ENCODE measurements at regions not wholly inside any gene's neighbourhood (a gene's known extent, or its start where the extent isn't known, plus 50 kb on each side); places are given as distances from the start of the nearest gene placed in this dataset.
A peak's percentile ranks its signal among the peaks of the same experiment; 100 is the strongest.

DNA sequence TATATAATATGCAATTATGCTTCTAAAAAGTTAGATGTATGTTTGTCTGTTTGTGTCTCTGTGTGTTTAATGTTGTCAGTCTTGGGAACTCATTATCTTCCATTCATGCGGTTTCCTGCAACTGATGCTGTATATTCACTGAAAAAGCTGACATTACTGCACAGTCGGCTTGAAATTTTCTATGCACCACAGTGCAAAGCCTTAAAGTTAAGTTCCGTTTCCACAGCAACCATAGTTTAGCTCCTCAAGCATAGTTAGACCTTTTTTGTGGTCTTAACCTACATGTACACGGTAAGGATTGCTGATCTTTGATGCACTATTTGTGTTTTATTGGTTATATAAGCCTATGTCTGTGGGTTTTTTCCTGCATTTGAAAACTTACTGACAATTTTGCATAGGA lies 309.4 kb downstream of the KCNC2 start:
- ChIA-PET CTCF (no interaction called here), POLR2A (no interaction called here)
- Mint-ChIP-seq H3K4me3 (no peak overlapping the region), H3K9me3 (no peaks in the 10 kb centered on the region), H3K4me1 (ENCODE audit: low read depth) (peaks cover 23% of the 10 kb centered on the region), H3K36me3 (ENCODE audit: low read depth) (no peaks in the 10 kb centered on the region), H3K27me3 (no peaks in the 10 kb centered on the region), H3K27ac (peak overlapping the region; percentile 12)
- H3K27ac ChIP-seq (ENCODE audit: low read depth in 1 of 2, low read length in 2 of 2), result no peak overlapping the region
- H3K4me1 ChIP-seq (ENCODE audit: insufficient read depth, low read length), result no peaks in the 10 kb centered on the region
- DNase-seq, result peak in 3 of 14 experiments; percentile 60 to 63 (median 60)
- H3K27me3 ChIP-seq (ENCODE audit: control insufficient read depth in 1 of 2, insufficient read depth in 2 of 2, low read length in 2 of 2), result no peaks in the 10 kb centered on the region
- H3K4me3 ChIP-seq (ENCODE audit: low read length), result no peak overlapping the region
- no peaks in the 10 kb centered on the region for H3K36me3 ChIP-seq (ENCODE audit: insufficient read depth, low read length)
- peak; percentile 87 for ATAC-seq (ENCODE audit: poor library complexity)
- H3K9me3 ChIP-seq (ENCODE audit: control insufficient read depth in 1 of 2, insufficient read depth in 1 of 2, low read length in 2 of 2), result no peaks in the 10 kb centered on the region
- intact Hi-C loops (cut with DNase I, micrococcal nuclease), result no loop called here
- TF ChIP-seq, protein P1, sequence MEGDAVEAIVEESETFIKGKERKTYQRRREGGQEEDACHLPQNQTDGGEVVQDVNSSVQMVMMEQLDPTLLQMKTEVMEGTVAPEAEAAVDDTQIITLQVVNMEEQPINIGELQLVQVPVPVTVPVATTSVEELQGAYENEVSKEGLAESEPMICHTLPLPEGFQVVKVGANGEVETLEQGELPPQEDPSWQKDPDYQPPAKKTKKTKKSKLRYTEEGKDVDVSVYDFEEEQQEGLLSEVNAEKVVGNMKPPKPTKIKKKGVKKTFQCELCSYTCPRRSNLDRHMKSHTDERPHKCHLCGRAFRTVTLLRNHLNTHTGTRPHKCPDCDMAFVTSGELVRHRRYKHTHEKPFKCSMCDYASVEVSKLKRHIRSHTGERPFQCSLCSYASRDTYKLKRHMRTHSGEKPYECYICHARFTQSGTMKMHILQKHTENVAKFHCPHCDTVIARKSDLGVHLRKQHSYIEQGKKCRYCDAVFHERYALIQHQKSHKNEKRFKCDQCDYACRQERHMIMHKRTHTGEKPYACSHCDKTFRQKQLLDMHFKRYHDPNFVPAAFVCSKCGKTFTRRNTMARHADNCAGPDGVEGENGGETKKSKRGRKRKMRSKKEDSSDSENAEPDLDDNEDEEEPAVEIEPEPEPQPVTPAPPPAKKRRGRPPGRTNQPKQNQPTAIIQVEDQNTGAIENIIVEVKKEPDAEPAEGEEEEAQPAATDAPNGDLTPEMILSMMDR (IDR thresholded peaks at IDR 0.05), result no peak

- DNase-seq, result no peak
- CTCF ChIA-PET, result no interaction called here
- Mint-ChIP-seq H3K27me3 (no peaks in the 10 kb centered on the region), H3K36me3 (ENCODE audit: low read depth) (no peaks in the 10 kb centered on the region), H3K4me1 (ENCODE audit: low read depth) (peaks cover 23% of the 10 kb centered on the region), H3K4me3 (no peak overlapping the region), H3K27ac (no peak overlapping the region), H3K9me3 (no peaks in the 10 kb centered on the region)
- H3K4me3 ChIP-seq (ENCODE audit: low read length), result no peak overlapping the region
- no peaks in the 10 kb centered on the region for H3K9me3 ChIP-seq (ENCODE audit: control insufficient read depth in 1 of 2, insufficient read depth in 1 of 2, low read length in 2 of 2)
- intact Hi-C loops (cut with DNase I, micrococcal nuclease), result no loop called here
- TF ChIP-seq, protein P1 (IDR thresholded peaks at IDR 0.05), result no peak
- no peak overlapping the region for H3K27ac ChIP-seq (ENCODE audit: low read depth in 1 of 2, low read length in 2 of 2)
- POLR2A ChIA-PET, result no interaction called here
- H3K4me1 ChIP-seq (ENCODE audit: insufficient read depth, low read length), result no peaks in the 10 kb centered on the region
- no peaks in the 10 kb centered on the region for H3K27me3 ChIP-seq (ENCODE audit: control insufficient read depth in 1 of 2, insufficient read depth in 2 of 2, low read length in 2 of 2)
- H3K36me3 ChIP-seq (ENCODE audit: insufficient read depth, low read length), result no peaks in the 10 kb centered on the region
- ATAC-seq (ENCODE audit: poor library complexity), result no peak
Observed at GRCh38 chr12:74903522-74903921, 306.1 kb downstream of the KCNC2 start.

GRCh38 chr12:74906224-74906623 lies 303.4 kb downstream of the KCNC2 start:
- no peaks in the 10 kb centered on the region for H3K36me3 Mint-ChIP-seq (ENCODE audit: low read depth)
- intact Hi-C loops (cut with DNase I, micrococcal nuclease), result no loop called here

More at GRCh38 chr12:74906224-74906623, 303.4 kb downstream of the KCNC2 start:
- no peak for ATAC-seq (ENCODE audit: poor library complexity)
- no peak overlapping the region for H3K27ac Mint-ChIP-seq
- Histone ChIP-seq H3K27ac (ENCODE audit: low read depth in 1 of 2, low read length in 2 of 2) (no peak overlapping the region), H3K27me3 (ENCODE audit: control insufficient read depth in 1 of 2, insufficient read depth in 2 of 2, low read length in 2 of 2) (no peaks in the 10 kb centered on the region), H3K4me1 (ENCODE audit: insufficient read depth, low read length) (no peaks in the 10 kb centered on the region), H3K9me3 (ENCODE audit: control insufficient read depth in 1 of 2, insufficient read depth in 1 of 2, low read length in 2 of 2) (no peaks in the 10 kb centered on the region), H3K4me3 (ENCODE audit: low read length) (no peak overlapping the region), H3K36me3 (ENCODE audit: insufficient read depth, low read length) (no peaks in the 10 kb centered on the region)
- no peaks in the 10 kb centered on the region for H3K27me3 Mint-ChIP-seq
- CTCF ChIA-PET, result no interaction called here
- no peak for DNase-seq
- H3K4me1 Mint-ChIP-seq (ENCODE audit: low read depth), result no peaks in the 10 kb centered on the region
- TF ChIP-seq, protein P1 (IDR thresholded peaks at IDR 0.05), result no peak
- H3K9me3 Mint-ChIP-seq, result no peaks in the 10 kb centered on the region
- POLR2A ChIA-PET, result no interaction called here
- H3K4me3 Mint-ChIP-seq, result no peak overlapping the region
